ENCODE measurements at regions not wholly inside any gene's neighbourhood (a gene's known extent, or its start where the extent isn't known, plus 50 kb on each side); places are given as distances from the start of the nearest gene placed in this dataset.

DNA sequence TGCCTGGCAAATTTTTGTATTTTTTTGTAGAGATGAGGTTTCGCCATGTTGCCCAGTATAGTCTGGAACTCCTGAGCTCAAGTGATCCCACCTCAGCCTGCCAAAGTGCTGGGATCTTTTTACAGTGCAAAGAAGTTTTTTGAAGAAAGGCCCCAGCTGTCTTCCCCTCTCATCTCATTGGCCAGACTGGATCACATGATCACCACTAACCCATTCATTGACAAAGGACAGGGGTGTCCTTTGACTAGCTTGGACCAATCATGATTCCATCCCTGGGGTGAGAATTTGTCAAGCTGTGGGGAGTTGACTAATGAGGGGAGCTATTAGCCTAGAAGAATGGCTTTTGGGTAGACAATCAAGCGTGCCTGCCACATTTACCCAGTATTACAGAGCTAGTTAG lies 232.9 kb upstream of the TANK start:
- TF ChIP-seq, protein P1, sequence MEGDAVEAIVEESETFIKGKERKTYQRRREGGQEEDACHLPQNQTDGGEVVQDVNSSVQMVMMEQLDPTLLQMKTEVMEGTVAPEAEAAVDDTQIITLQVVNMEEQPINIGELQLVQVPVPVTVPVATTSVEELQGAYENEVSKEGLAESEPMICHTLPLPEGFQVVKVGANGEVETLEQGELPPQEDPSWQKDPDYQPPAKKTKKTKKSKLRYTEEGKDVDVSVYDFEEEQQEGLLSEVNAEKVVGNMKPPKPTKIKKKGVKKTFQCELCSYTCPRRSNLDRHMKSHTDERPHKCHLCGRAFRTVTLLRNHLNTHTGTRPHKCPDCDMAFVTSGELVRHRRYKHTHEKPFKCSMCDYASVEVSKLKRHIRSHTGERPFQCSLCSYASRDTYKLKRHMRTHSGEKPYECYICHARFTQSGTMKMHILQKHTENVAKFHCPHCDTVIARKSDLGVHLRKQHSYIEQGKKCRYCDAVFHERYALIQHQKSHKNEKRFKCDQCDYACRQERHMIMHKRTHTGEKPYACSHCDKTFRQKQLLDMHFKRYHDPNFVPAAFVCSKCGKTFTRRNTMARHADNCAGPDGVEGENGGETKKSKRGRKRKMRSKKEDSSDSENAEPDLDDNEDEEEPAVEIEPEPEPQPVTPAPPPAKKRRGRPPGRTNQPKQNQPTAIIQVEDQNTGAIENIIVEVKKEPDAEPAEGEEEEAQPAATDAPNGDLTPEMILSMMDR (conservative IDR thresholded peaks at IDR 0.05; ENCODE audit: low read depth in 2 of 2), result no peak
- TF ChIP-seq, protein P2, sequence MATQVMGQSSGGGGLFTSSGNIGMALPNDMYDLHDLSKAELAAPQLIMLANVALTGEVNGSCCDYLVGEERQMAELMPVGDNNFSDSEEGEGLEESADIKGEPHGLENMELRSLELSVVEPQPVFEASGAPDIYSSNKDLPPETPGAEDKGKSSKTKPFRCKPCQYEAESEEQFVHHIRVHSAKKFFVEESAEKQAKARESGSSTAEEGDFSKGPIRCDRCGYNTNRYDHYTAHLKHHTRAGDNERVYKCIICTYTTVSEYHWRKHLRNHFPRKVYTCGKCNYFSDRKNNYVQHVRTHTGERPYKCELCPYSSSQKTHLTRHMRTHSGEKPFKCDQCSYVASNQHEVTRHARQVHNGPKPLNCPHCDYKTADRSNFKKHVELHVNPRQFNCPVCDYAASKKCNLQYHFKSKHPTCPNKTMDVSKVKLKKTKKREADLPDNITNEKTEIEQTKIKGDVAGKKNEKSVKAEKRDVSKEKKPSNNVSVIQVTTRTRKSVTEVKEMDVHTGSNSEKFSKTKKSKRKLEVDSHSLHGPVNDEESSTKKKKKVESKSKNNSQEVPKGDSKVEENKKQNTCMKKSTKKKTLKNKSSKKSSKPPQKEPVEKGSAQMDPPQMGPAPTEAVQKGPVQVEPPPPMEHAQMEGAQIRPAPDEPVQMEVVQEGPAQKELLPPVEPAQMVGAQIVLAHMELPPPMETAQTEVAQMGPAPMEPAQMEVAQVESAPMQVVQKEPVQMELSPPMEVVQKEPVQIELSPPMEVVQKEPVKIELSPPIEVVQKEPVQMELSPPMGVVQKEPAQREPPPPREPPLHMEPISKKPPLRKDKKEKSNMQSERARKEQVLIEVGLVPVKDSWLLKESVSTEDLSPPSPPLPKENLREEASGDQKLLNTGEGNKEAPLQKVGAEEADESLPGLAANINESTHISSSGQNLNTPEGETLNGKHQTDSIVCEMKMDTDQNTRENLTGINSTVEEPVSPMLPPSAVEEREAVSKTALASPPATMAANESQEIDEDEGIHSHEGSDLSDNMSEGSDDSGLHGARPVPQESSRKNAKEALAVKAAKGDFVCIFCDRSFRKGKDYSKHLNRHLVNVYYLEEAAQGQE (IDR thresholded peaks at IDR 0.05; ENCODE audit: unreplicated experiment), result no peak
